ENCODE measurements at regions not wholly inside any gene's neighbourhood (a gene's known extent, or its start where the extent isn't known, plus 50 kb on each side); places are given as distances from the start of the nearest gene placed in this dataset.
A peak's percentile ranks its signal among the peaks of the same experiment; 100 is the strongest.

DNA sequence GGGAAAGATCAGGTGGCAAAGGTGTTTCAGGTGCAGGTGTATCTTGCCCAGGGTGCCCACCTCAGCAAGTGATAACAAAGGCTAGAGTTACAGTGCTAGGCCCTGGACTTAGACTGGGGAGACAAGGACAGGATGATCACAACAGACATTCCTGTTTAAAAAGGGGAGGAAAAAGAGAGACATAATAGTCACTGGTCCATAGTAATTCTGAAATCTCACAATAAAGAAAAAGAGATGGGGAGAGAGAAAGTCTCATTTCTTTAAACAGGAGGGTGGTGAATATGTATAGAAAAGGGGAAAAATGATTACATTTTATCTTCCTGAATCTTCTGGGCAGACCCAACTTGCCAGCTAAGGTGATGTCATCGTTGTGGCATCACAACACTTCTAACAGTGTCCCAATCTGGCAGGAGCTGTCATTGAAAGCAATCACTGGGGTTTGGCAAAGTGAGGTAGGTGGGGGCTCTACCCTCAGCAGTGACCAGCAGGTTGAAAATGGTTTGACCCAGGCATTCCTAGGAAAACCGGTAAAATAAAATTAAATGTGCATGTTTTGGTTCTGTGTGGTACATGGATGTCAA is 99.5 kb downstream of the ZNF621 start:
- no peaks in the 10 kb centered on the region for H3K36me3 ChIP-seq
- peaks cover 0 to 24% (median 2%) of the 10 kb centered on the region in 3 donors for H3K4me1 ChIP-seq
- no peak for TF ChIP-seq POLR2A (IDR thresholded peaks at IDR 0.05)
- TF ChIP-seq, protein P1, sequence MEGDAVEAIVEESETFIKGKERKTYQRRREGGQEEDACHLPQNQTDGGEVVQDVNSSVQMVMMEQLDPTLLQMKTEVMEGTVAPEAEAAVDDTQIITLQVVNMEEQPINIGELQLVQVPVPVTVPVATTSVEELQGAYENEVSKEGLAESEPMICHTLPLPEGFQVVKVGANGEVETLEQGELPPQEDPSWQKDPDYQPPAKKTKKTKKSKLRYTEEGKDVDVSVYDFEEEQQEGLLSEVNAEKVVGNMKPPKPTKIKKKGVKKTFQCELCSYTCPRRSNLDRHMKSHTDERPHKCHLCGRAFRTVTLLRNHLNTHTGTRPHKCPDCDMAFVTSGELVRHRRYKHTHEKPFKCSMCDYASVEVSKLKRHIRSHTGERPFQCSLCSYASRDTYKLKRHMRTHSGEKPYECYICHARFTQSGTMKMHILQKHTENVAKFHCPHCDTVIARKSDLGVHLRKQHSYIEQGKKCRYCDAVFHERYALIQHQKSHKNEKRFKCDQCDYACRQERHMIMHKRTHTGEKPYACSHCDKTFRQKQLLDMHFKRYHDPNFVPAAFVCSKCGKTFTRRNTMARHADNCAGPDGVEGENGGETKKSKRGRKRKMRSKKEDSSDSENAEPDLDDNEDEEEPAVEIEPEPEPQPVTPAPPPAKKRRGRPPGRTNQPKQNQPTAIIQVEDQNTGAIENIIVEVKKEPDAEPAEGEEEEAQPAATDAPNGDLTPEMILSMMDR (IDR thresholded peaks at IDR 0.05), result no peak
- no peak overlapping the region for H3K27ac ChIP-seq
- H3K9me3 ChIP-seq, result peaks cover 0 to 28% (median 11%) of the 10 kb centered on the region in 3 donors
- intact Hi-C loops (cut with DNase I), result no loop called here
- H3K4me3 ChIP-seq, result no peak overlapping the region
- WGBS, 2 donors, result 85 to 92% methylated on average over 2 of the region's 2 CpGs
- no peak for DNase-seq
- H3K27me3 ChIP-seq, result no peaks in the 10 kb centered on the region

- no peak for DNase-seq
- H3K36me3 ChIP-seq, result no peaks in the 10 kb centered on the region
- H3K27ac ChIP-seq, result no peak overlapping the region
- H3K9me3 ChIP-seq, result peaks cover 0 to 32% (median 12%) of the 10 kb centered on the region in 3 donors
- no peak for TF ChIP-seq POLR2A (IDR thresholded peaks at IDR 0.05)
- TF ChIP-seq, protein P1 (IDR thresholded peaks at IDR 0.05), result no peak
- H3K27me3 ChIP-seq, result no peaks in the 10 kb centered on the region
- H3K4me1 ChIP-seq, result peaks cover 0 to 28% (median 13%) of the 10 kb centered on the region in 3 donors
- intact Hi-C loops (cut with DNase I), result no loop called here
- H3K4me3 ChIP-seq, result no peak overlapping the region
- WGBS, 2 donors, result 73 to 88% methylated on average over 1 of the region's 1 CpG
These were observed 102.3 kb downstream of the ZNF621 start for GRCh38 chr3:40627095-40627494.

DNA sequence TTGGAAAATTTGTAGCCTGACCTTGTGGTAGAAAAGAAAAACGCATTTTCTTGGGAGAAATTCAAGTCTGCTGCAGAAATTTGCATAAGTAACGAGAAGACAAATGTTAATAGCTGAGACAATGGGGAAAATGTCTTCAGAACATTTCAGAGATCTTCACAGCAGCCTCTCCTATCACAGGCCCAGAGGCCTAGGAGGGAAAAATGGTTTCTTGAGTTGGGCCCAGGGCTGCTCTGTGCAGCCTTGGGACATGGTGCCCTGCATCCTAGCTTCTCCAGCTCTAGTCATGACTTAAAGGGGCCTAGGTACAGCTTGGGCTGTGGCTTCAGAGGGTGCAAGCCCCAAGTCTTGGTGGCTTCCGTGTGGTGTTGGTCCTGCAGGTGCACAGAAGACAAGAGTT is 104.2 kb downstream of the ZNF621 start:
- 86 to 90% methylated on average over 2 of the region's 3 CpGs for WGBS, 2 donors
- intact Hi-C loops (cut with DNase I), result no loop called here
- H3K4me1 ChIP-seq, result peaks cover 0 to 24% (median 13%) of the 10 kb centered on the region in 3 donors
- H3K27me3 ChIP-seq, result no peaks in the 10 kb centered on the region
- no peaks in the 10 kb centered on the region for H3K36me3 ChIP-seq
- TF ChIP-seq, protein P1 (IDR thresholded peaks at IDR 0.05), result no peak
- no peak overlapping the region for H3K27ac ChIP-seq
- DNase-seq, result no peak
- H3K4me3 ChIP-seq, result no peak overlapping the region
- H3K9me3 ChIP-seq, result peaks cover 0 to 34% (median 12%) of the 10 kb centered on the region in 3 donors

DNA sequence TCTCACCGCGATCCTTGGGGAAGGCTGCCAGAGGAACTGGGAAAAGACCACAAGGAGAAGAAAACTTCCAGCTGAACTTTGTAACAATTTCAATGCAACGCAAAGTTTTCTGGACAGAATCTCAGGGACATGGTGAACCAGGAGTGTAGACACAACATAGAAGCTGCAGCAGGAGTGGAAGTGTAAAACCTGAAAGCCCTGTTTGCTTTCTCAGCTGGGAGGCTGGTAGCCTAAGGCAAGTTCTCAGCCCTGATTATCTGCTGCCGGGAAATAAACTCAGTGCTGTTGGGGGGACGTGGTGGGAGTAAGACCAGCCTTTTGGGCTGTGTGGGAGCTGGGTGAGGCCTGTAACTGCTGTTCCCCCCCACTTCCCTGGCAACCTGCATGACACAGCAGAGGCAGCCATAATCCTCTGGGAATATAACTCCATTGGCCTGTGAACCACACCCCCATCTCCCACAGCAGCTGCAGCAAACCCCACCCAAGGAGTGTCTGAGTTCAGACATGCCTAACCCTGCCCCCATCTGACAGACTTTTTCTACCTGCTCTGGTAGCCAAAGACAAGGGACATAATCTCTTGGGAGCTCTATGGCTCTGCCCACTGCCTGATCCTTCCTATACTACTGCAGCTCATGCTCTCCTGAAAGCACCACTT is 106.7 kb downstream of the ZNF621 start:
- peaks cover 0 to 24% (median 13%) of the 10 kb centered on the region in 3 donors for H3K4me1 ChIP-seq
- no peak for DNase-seq
- peaks cover 0 to 26% (median 9%) of the 10 kb centered on the region in 3 donors for H3K9me3 ChIP-seq
- no peaks in the 10 kb centered on the region for H3K36me3 ChIP-seq
- H3K27ac ChIP-seq, result peak overlapping the region; percentile 58 to 88 (median 76)
- intact Hi-C loops (cut with DNase I), result no loop called here
- H3K4me3 ChIP-seq, result no peak overlapping the region
- no peak for TF ChIP-seq POLR2A (IDR thresholded peaks at IDR 0.05)
- TF ChIP-seq, protein P1 (IDR thresholded peaks at IDR 0.05), result no peak
- WGBS, 2 donors, result 56 to 59% methylated on average over 4 to 5 of the region's 5 CpGs
- H3K27me3 ChIP-seq, result no peaks in the 10 kb centered on the region

- H3K9me3 ChIP-seq, result peaks cover 0 to 14% (median 6%) of the 10 kb centered on the region in 3 donors
These were observed 113.1 kb downstream of the ZNF621 start for GRCh38 chr3:40637906-40638305.

More at GRCh38 chr3:40637906-40638305, 113.1 kb downstream of the ZNF621 start:
- Histone ChIP-seq H3K4me3 (no peak overlapping the region), H3K4me1 (no peaks in the 10 kb centered on the region), H3K27ac (no peak overlapping the region), H3K27me3 (no peaks in the 10 kb centered on the region), H3K36me3 (no peaks in the 10 kb centered on the region)
- WGBS, 2 donors, result 41 to 43% methylated on average over 1 to 2 of the region's 2 CpGs
- TF ChIP-seq, protein P1 (IDR thresholded peaks at IDR 0.05), result no peak
- no peak for TF ChIP-seq POLR2A (IDR thresholded peaks at IDR 0.05)
- intact Hi-C loops (cut with DNase I), result no loop called here
- DNase-seq, result no peak

Data from esophagus squamous epithelium (tissue), 5 donors.